ENCODE measurements at regions not wholly inside any gene's neighbourhood (a gene's known extent, or its start where the extent isn't known, plus 50 kb on each side); places are given as distances from the start of the nearest gene placed in this dataset.

DNA sequence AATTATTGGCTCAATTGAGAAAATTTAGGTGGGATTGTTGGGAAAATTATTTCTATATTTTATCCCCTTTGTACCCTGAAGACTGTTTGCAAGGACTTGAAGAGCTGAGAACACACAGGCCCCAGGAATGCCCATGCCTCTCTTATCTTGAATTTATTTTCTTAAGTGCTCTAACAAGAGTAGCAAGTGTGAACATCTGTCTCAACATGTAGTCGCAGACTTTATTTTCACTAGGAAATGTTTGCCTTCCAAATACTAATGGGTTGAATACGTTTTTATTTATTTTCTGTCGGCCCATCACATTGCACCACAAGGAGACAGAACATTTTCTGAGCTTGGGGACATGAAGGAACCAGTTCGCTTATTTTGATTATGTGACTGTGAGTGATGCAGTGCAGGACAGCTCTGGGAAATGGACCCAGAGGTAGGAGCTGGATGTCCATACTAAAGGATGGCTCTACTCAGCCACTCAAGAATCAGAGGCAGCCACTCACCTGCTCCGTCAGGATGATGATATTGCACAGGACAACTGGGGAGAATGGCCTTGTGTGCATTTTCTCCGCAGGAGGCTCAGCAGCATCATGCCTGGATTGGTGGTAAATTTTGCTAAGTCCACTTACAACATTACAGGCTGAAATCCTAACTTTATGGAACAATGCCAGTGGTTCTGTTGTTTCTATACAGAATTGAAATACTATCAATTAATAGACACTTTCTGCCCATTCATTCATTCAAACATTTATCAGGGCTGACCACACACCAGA is 332.7 kb downstream of the FGFR2 start:
- no peak overlapping the region for H3K4me2 ChIP-seq (ENCODE audit: low read length)
- H3K9me3 ChIP-seq (ENCODE audit: insufficient read depth, low read depth, low read length), result peaks cover 2% of the 10 kb centered on the region
- no peak overlapping the region for H4K12ac ChIP-seq (ENCODE audit: low read depth, low read length)
- H2BK5ac ChIP-seq (ENCODE audit: low read depth, low read length, poor library complexity), result no peak overlapping the region
- H3K79me1 ChIP-seq (ENCODE audit: low read length), result no peaks in the 10 kb centered on the region
- no peak overlapping the region for H3K27ac ChIP-seq (ENCODE audit: low read depth, low read length)
- no peak overlapping the region for H4K8ac ChIP-seq (ENCODE audit: low read depth, low read length)
- H3K36me3 ChIP-seq (ENCODE audit: control insufficient read depth in 1 of 2, insufficient read depth in 2 of 2, low read length in 2 of 2), result no peaks in the 10 kb centered on the region
- no peak for DNase-seq
- H2BK12ac ChIP-seq (ENCODE audit: low read length), result no peak overlapping the region
- no peak overlapping the region for H3K18ac ChIP-seq (ENCODE audit: low read length)
- H2AK5ac ChIP-seq (ENCODE audit: low read length), result no peak overlapping the region
- no peaks in the 10 kb centered on the region for H3K27me3 ChIP-seq (ENCODE audit: insufficient read depth, low read length)
- no peaks in the 10 kb centered on the region for H3K4me1 ChIP-seq (ENCODE audit: control insufficient read depth in 1 of 2, insufficient read depth in 2 of 2, low read length in 2 of 2)
- H4K91ac ChIP-seq (ENCODE audit: low read depth, low read length), result no peak overlapping the region
- H2BK120ac ChIP-seq (ENCODE audit: insufficient read depth, low read length, poor library complexity), result no peak overlapping the region
- H2AFZ ChIP-seq (ENCODE audit: insufficient read depth, low read length, poor library complexity), result no peak overlapping the region
- no peaks in the 10 kb centered on the region for H3K79me2 ChIP-seq (ENCODE audit: control insufficient read depth, insufficient read depth, low read length, poor library complexity)
- H3K4me3 ChIP-seq (ENCODE audit: low read depth, low read length), result no peak overlapping the region
- no CpG with 5 or more reads among the region's 6 CpGs for WGBS (ENCODE audit: extremely low coverage, insufficient coverage, insufficient read length)
- no peak overlapping the region for H3K23ac ChIP-seq (ENCODE audit: low read length)
- no peak overlapping the region for H3K9ac ChIP-seq (ENCODE audit: low read length)
- no peak overlapping the region for H3K4ac ChIP-seq (ENCODE audit: low read depth, low read length)
- no peak overlapping the region for H3K14ac ChIP-seq (ENCODE audit: low read length)

DNA sequence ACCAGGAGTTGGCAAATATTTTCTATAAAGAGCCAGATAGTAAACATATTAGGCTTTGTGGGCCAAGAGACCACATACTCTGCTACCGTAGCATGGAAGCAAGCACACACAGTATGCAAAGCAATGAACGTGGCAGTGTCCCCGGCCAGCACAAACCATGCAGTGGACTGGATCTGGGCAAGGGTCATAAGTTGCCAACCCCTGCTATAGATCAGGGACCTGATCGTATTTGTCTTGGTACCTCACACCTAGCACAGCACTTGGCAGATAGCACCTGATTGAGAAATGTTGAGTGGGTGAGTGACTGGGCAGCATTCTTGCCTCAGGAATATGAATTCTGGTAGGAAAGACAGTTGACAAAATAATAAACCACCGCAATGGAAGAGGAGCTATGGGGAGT is 331.9 kb downstream of the FGFR2 start:
- no CpG with 5 or more reads among the region's 5 CpGs for WGBS (ENCODE audit: extremely low coverage, insufficient coverage, insufficient read length)
- no peaks in the 10 kb centered on the region for H3K79me2 ChIP-seq (ENCODE audit: control insufficient read depth, insufficient read depth, low read length, poor library complexity)

DNA sequence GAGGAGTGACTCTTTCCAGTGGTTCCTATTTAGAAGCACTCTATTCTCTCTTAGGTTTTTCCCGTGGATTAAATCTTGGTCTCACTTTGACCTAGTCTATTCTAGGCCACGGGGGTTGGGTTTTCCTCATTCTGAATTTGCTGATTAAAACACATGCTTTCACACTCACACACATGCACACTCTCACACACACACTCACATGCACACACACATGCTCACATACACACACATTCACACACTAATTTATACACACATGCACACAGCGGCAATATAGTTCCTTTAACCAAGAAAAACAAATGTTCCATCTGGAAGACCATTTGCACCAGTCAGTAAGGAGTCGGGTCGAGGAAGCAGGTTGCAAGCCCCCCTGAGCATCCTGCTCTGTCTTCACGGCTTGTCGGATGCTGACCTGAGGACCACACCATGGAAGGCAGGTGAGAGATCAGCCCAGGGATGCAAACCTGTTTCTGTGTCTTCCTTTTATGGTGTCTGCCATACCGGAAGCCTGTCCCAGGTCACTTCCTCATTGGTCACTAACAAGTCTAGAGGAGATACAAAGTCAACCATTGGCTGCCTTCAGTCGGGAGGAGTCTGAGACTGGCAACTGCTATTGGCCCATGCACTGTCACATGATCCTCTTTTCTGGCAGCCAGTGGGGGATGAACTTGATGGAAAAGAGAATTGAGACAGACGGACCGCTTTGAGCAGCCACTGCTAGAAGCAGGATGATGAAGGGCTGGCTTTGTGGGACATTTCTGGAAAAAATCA is 330.8 kb downstream of the FGFR2 start:
- H2AFZ ChIP-seq (ENCODE audit: insufficient read depth, low read length, poor library complexity), result no peak overlapping the region
- H3K9me3 ChIP-seq (ENCODE audit: insufficient read depth, low read depth, low read length), result peaks cover 4% of the 10 kb centered on the region
- H3K27ac ChIP-seq (ENCODE audit: low read depth, low read length), result no peak overlapping the region
- H2BK120ac ChIP-seq (ENCODE audit: insufficient read depth, low read length, poor library complexity), result no peak overlapping the region
- H3K4ac ChIP-seq (ENCODE audit: low read depth, low read length), result no peak overlapping the region
- no peak overlapping the region for H3K4me2 ChIP-seq (ENCODE audit: low read length)
- no peaks in the 10 kb centered on the region for H3K36me3 ChIP-seq (ENCODE audit: control insufficient read depth in 1 of 2, insufficient read depth in 2 of 2, low read length in 2 of 2)
- DNase-seq, result no peak
- no peak overlapping the region for H2BK5ac ChIP-seq (ENCODE audit: low read depth, low read length, poor library complexity)
- H3K79me2 ChIP-seq (ENCODE audit: control insufficient read depth, insufficient read depth, low read length, poor library complexity), result no peaks in the 10 kb centered on the region
- H3K9ac ChIP-seq (ENCODE audit: low read length), result no peak overlapping the region
- H3K27me3 ChIP-seq (ENCODE audit: insufficient read depth, low read length), result no peaks in the 10 kb centered on the region
- no peak overlapping the region for H3K4me3 ChIP-seq (ENCODE audit: low read depth, low read length)
- H2BK12ac ChIP-seq (ENCODE audit: low read length), result no peak overlapping the region
- WGBS (ENCODE audit: extremely low coverage, insufficient coverage, insufficient read length), result no CpG with 5 or more reads among the region's 11 CpGs
- no peak overlapping the region for H3K23ac ChIP-seq (ENCODE audit: low read length)
- H3K79me1 ChIP-seq (ENCODE audit: low read length), result no peaks in the 10 kb centered on the region
- no peak overlapping the region for H4K12ac ChIP-seq (ENCODE audit: low read depth, low read length)
- no peak overlapping the region for H3K18ac ChIP-seq (ENCODE audit: low read length)
- H3K14ac ChIP-seq (ENCODE audit: low read length), result no peak overlapping the region
- H4K8ac ChIP-seq (ENCODE audit: low read depth, low read length), result no peak overlapping the region
- no peaks in the 10 kb centered on the region for H3K4me1 ChIP-seq (ENCODE audit: control insufficient read depth in 1 of 2, insufficient read depth in 2 of 2, low read length in 2 of 2)
- H4K91ac ChIP-seq (ENCODE audit: low read depth, low read length), result no peak overlapping the region
- no peak overlapping the region for H2AK5ac ChIP-seq (ENCODE audit: low read length)

More for the DNA sequence above, 331.9 kb downstream of the FGFR2 start:
- H3K4me3 ChIP-seq (ENCODE audit: low read depth, low read length), result no peak overlapping the region
- no peak for DNase-seq
- H3K27ac ChIP-seq (ENCODE audit: low read depth, low read length), result no peak overlapping the region
- H3K23ac ChIP-seq (ENCODE audit: low read length), result no peak overlapping the region
- no peak overlapping the region for H4K12ac ChIP-seq (ENCODE audit: low read depth, low read length)
- no peak overlapping the region for H4K8ac ChIP-seq (ENCODE audit: low read depth, low read length)
- H4K91ac ChIP-seq (ENCODE audit: low read depth, low read length), result no peak overlapping the region
- no peaks in the 10 kb centered on the region for H3K36me3 ChIP-seq (ENCODE audit: control insufficient read depth in 1 of 2, insufficient read depth in 2 of 2, low read length in 2 of 2)
- H3K27me3 ChIP-seq (ENCODE audit: insufficient read depth, low read length), result no peaks in the 10 kb centered on the region
- H3K4me2 ChIP-seq (ENCODE audit: low read length), result no peak overlapping the region
- H3K9ac ChIP-seq (ENCODE audit: low read length), result no peak overlapping the region
- H2BK12ac ChIP-seq (ENCODE audit: low read length), result no peak overlapping the region
- H3K4ac ChIP-seq (ENCODE audit: low read depth, low read length), result no peak overlapping the region
- H2BK5ac ChIP-seq (ENCODE audit: low read depth, low read length, poor library complexity), result no peak overlapping the region
- H2AK5ac ChIP-seq (ENCODE audit: low read length), result no peak overlapping the region
- no peaks in the 10 kb centered on the region for H3K79me1 ChIP-seq (ENCODE audit: low read length)
- no peak overlapping the region for H3K18ac ChIP-seq (ENCODE audit: low read length)
- no peak overlapping the region for H2BK120ac ChIP-seq (ENCODE audit: insufficient read depth, low read length, poor library complexity)
- H3K14ac ChIP-seq (ENCODE audit: low read length), result no peak overlapping the region
- no peak overlapping the region for H2AFZ ChIP-seq (ENCODE audit: insufficient read depth, low read length, poor library complexity)
- H3K9me3 ChIP-seq (ENCODE audit: insufficient read depth, low read depth, low read length), result peaks cover 2% of the 10 kb centered on the region
- no peaks in the 10 kb centered on the region for H3K4me1 ChIP-seq (ENCODE audit: control insufficient read depth in 1 of 2, insufficient read depth in 2 of 2, low read length in 2 of 2)

DNA sequence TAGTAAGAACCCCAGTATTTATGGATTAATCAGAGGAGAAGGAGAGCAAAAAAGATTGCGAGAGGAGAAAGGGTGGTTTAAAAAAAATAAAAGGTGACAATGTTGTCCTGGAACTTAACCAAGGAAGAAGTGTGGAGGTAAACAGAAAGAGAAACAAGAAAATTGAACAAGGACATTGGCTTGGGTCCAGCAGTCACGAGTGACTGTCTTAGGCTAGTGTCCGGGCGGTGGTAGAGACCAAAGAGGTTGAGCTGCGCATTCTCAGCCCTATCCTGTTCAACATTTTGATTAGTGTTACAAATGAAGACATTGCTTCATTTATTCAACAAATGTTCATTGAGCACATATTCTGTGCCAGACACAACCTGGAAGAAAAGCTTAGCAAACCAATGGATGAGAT is 329.9 kb downstream of the FGFR2 start:
- no peak overlapping the region for H3K9ac ChIP-seq (ENCODE audit: low read length)
- no peak for DNase-seq
- H3K36me3 ChIP-seq (ENCODE audit: control insufficient read depth in 1 of 2, insufficient read depth in 2 of 2, low read length in 2 of 2), result no peaks in the 10 kb centered on the region
- H4K12ac ChIP-seq (ENCODE audit: low read depth, low read length), result no peak overlapping the region
- no peak overlapping the region for H3K27ac ChIP-seq (ENCODE audit: low read depth, low read length)
- WGBS (ENCODE audit: extremely low coverage, insufficient coverage, insufficient read length), result no CpG with 5 or more reads among the region's 5 CpGs
- H4K8ac ChIP-seq (ENCODE audit: low read depth, low read length), result no peak overlapping the region
- no peaks in the 10 kb centered on the region for H3K79me1 ChIP-seq (ENCODE audit: low read length)
- H2BK120ac ChIP-seq (ENCODE audit: insufficient read depth, low read length, poor library complexity), result no peak overlapping the region
- no peaks in the 10 kb centered on the region for H3K4me1 ChIP-seq (ENCODE audit: control insufficient read depth in 1 of 2, insufficient read depth in 2 of 2, low read length in 2 of 2)
- H3K4me2 ChIP-seq (ENCODE audit: low read length), result no peak overlapping the region
- no peaks in the 10 kb centered on the region for H3K79me2 ChIP-seq (ENCODE audit: control insufficient read depth, insufficient read depth, low read length, poor library complexity)
- H2AK5ac ChIP-seq (ENCODE audit: low read length), result no peak overlapping the region
- H3K23ac ChIP-seq (ENCODE audit: low read length), result no peak overlapping the region
- no peak overlapping the region for H3K4ac ChIP-seq (ENCODE audit: low read depth, low read length)
- no peak overlapping the region for H3K4me3 ChIP-seq (ENCODE audit: low read depth, low read length)
- no peak overlapping the region for H2BK12ac ChIP-seq (ENCODE audit: low read length)
- no peak overlapping the region for H2BK5ac ChIP-seq (ENCODE audit: low read depth, low read length, poor library complexity)
- H3K14ac ChIP-seq (ENCODE audit: low read length), result no peak overlapping the region
- peaks cover 4% of the 10 kb centered on the region for H3K9me3 ChIP-seq (ENCODE audit: insufficient read depth, low read depth, low read length)
- H4K91ac ChIP-seq (ENCODE audit: low read depth, low read length), result no peak overlapping the region
- no peaks in the 10 kb centered on the region for H3K27me3 ChIP-seq (ENCODE audit: insufficient read depth, low read length)
- H3K18ac ChIP-seq (ENCODE audit: low read length), result no peak overlapping the region
- H2AFZ ChIP-seq (ENCODE audit: insufficient read depth, low read length, poor library complexity), result no peak overlapping the region

All from trophoblast cell (in vitro differentiated cells and primary cell).